ENCODE measurements at regions not wholly inside any gene's neighbourhood (a gene's known extent, or its start where the extent isn't known, plus 50 kb on each side); places are given as distances from the start of the nearest gene placed in this dataset.

- no peak for TF ChIP-seq POLR2A (IDR thresholded peaks at IDR 0.05; ENCODE audit: low read length)
- no peak for TF ChIP-seq GATA1 (IDR thresholded peaks at IDR 0.05; ENCODE audit: low read depth, low read length)
Observed at GRCh38 chr5:8719796-8720195, 826.1 kb downstream of the SEMA5A start.
